A673 (cell line): ENCODE measurements at regions not wholly inside any gene's neighbourhood (a gene's known extent, or its start where the extent isn't known, plus 50 kb on each side); places are given as distances from the start of the nearest gene placed in this dataset.

ENCODE experiments used
- CTCF ChIP-seq: fragments of 300-800, 200-600 bp; sonication (generic); conservative IDR thresholded peaks from 2 replicates; pipeline ENCODE4 v1.5.1; 2017; ENCODE audit warnings: low read depth, mild to moderate bottlenecking, antibody characterized with exemption, low read length, moderate library complexity, mixed read lengths
- EZH2 ChIP-seq: fragments of 200-600 bp; sonication (generic); IDR thresholded peaks from 2 replicates; pipeline ENCODE4 v1.6.1; 2017; ENCODE audit warnings: borderline replicate concordance, low read depth, mild to moderate bottlenecking, mixed read lengths, antibody characterized with exemption, low read length; ENCODE audit not compliant: poor library complexity, severe bottlenecking

- TF ChIP-seq CTCF: no peak
- no peak for TF ChIP-seq EZH2
Measured at GRCh38 chr3:168863561-168863960, 767.8 kb upstream of the GOLIM4 start.
